Psoas muscle (tissue), 7 donors: ENCODE measurements at regions not wholly inside any gene's neighbourhood (a gene's known extent, or its start where the extent isn't known, plus 50 kb on each side); places are given as distances from the start of the nearest gene placed in this dataset.

Experiments used
- ATAC-seq, 4 donors: fragments of 200-7000 bp; cut with Tn5 transposase; one replicate each; pipeline ENCODE4 v1.9.1; 2020; ENCODE audit warnings: moderate library complexity in 3 of 4, mild to moderate bottlenecking in 2 of 4
- DNase-seq, 2 donors: peaks; one replicate each; pipeline ENCODE4 v3.0.0-alpha.2; 2020
- H3K27ac ChIP-seq: fragments of 200-600 bp; one replicate; pipeline ENCODE4 v1.8.0; 2022
- H3K27me3 ChIP-seq, 3 donors: fragments of 200-600 bp in 1 of 3; one replicate each; pipeline versions ENCODE4 v1.6.1 to v1.8.0; 2013 to 2022; ENCODE audit warnings: low read length in 2 of 3, mild to moderate bottlenecking in 2 of 3, moderate library complexity in 1 of 3; ENCODE audit not compliant: insufficient read depth in 3 of 3
- H3K36me3 ChIP-seq, 2 donors: fragments of 200-600 bp in 1 of 2; one replicate each; pipeline versions ENCODE4 v1.6.1 to v1.8.0; 2013 to 2022; ENCODE audit warnings: low read depth in 1 of 2, mild to moderate bottlenecking in 1 of 2, moderate library complexity in 1 of 2; ENCODE audit not compliant: insufficient read depth in 1 of 2
- H3K4me1 ChIP-seq: fragments of 200-600 bp; one replicate; pipeline ENCODE4 v1.8.0; 2022
- H3K4me3 ChIP-seq: fragments of 200-600 bp; one replicate; pipeline ENCODE4 v1.8.0; 2022; ENCODE audit warnings: mild to moderate bottlenecking
- H3K9me3 ChIP-seq: fragments of 200-600 bp; one replicate; pipeline ENCODE4 v1.8.0; 2022
- CTCF ChIP-seq: fragments of 200-600 bp; IDR thresholded peaks from one replicate; pipeline ENCODE4 v1.8.0; 2022; ENCODE audit warnings: antibody characterized with exemption
- WGBS, 3 donors: extraction: QIAGEN DNeasy Blood & Tissue Kit; methylation state at CpG; one replicate each; pipeline versions ENCODE4 v1.1.6 to v1.1.7; 2013; 5-methylcytosine and 5-hydroxymethylcytosine counted together
- intact Hi-C, 2 donors: fragments of 100-400 bp; cut with DNase I; formaldehyde crosslinking; loops; one replicate each; pipeline versions ENCODE4 v1.11.0 to v1.14.2; 2022
- donor health status: healthy with polysubstance abuse.
- donor health status: DM: no; HTN: no; CAD: no; lungs with moderate emphysema.
- donor health status: Bipolar disorder and iron deficiency.
- donor health status: healthy.
- donor health status: DM: yes; HTN: yes; CAD: no.
- donor health status: DM: no; HTN: no; CAD: no.
- donor health status: DM: yes; HTN: yes; CAD: no.

GRCh38 chr11:106353031-106353430, 275.6 kb downstream of the AASDHPPT start:
- 79 to 83% (median 81%) methylated on average over 2 of the region's 2 CpGs for WGBS, 3 donors
- Histone ChIP-seq H3K4me1 (no peaks in the 10 kb centered on the region), H3K9me3 (no peaks in the 10 kb centered on the region), H3K27ac (no peak overlapping the region), H3K36me3 (no peaks in the 10 kb centered on the region), H3K27me3 (no peaks in the 10 kb centered on the region), H3K4me3 (no peak overlapping the region)
- intact Hi-C loops: no loop called here
- no peak for ATAC-seq
- TF ChIP-seq CTCF: no peak
- no peak for DNase-seq

GRCh38 chr11:106369224-106369623, 291.8 kb downstream of the AASDHPPT start:
- DNase-seq (no peak), ATAC-seq (no peak)
- Histone ChIP-seq H3K36me3 (no peaks in the 10 kb centered on the region), H3K27ac (no peak overlapping the region), H3K9me3 (no peaks in the 10 kb centered on the region), H3K27me3 (no peaks in the 10 kb centered on the region), H3K4me3 (no peak overlapping the region), H3K4me1 (no peaks in the 10 kb centered on the region)
- TF ChIP-seq CTCF: no peak
- intact Hi-C loops: no loop called here
- WGBS, 3 donors: 48 to 61% (median 60%) methylated on average over 2 of the region's 2 CpGs

GRCh38 chr11:106378513-106379179, 301.2 kb downstream of the AASDHPPT start:
- ATAC-seq (no peak), DNase-seq (no peak)
- Histone ChIP-seq H3K36me3 (no peaks in the 10 kb centered on the region), H3K4me3 (no peak overlapping the region), H3K4me1 (no peaks in the 10 kb centered on the region), H3K9me3 (no peaks in the 10 kb centered on the region), H3K27ac (no peak overlapping the region), H3K27me3 (no peaks in the 10 kb centered on the region)
- no peak for TF ChIP-seq CTCF
- 47 to 72% (median 62%) methylated on average over 3 of the region's 3 CpGs for WGBS, 3 donors
- intact Hi-C loops: no loop called here

- ATAC-seq (no peak), DNase-seq (no peak)
- Histone ChIP-seq H3K9me3 (no peaks in the 10 kb centered on the region), H3K36me3 (no peaks in the 10 kb centered on the region), H3K27ac (no peak overlapping the region), H3K4me1 (no peaks in the 10 kb centered on the region), H3K27me3 (no peaks in the 10 kb centered on the region), H3K4me3 (no peak overlapping the region)
- WGBS, 3 donors: 64 to 87% (median 71%) methylated on average over 2 of the region's 2 CpGs
- intact Hi-C loops: no loop called here
- TF ChIP-seq CTCF: no peak
These were observed 301.8 kb downstream of the AASDHPPT start for GRCh38 chr11:106379265-106379664.

GRCh38 chr11:106379712-106380111, 302.2 kb downstream of the AASDHPPT start:
- Histone ChIP-seq H3K4me3 (no peak overlapping the region), H3K36me3 (no peaks in the 10 kb centered on the region), H3K27ac (no peak overlapping the region), H3K9me3 (no peaks in the 10 kb centered on the region), H3K27me3 (no peaks in the 10 kb centered on the region), H3K4me1 (no peaks in the 10 kb centered on the region)
- TF ChIP-seq CTCF: no peak
- 81 to 92% (median 86%) methylated on average over 1 of the region's 1 CpG for WGBS, 3 donors
- ATAC-seq (no peak), DNase-seq (no peak)
- intact Hi-C loops: no loop called here
